ENCODE measurements at regions not wholly inside any gene's neighbourhood (a gene's known extent, or its start where the extent isn't known, plus 50 kb on each side); places are given as distances from the start of the nearest gene placed in this dataset.
"Not testable (repeated sequence)": the region's sequence is repeated elsewhere in the genome, so short reads cannot be mapped to it uniquely, and the experiment has no call there.

DNA sequence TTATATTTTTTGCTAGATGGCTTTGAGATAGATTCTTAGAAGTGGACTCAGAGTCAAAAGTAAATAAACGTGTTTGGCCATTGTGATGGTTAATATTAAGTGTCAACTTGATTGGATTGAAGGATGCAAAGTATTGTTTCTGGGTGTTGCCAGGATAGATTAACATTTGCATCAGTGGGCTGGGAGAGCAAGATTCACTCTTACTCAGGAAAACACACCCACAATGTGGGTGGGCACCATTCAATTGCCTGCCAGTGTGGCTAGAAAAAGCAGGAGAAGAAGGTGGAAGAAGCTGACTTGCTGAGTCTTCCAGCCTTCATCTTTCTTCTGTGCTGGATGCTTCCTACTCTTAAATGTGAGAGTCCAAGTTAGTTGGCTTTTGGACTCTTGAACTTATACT, 368.4 kb upstream of the TSPY2 start:
- not testable (repeated sequence) for H3K27ac ChIP-seq (ENCODE audit: low read depth, low read length); H3K27ac Mint-ChIP-seq; H3K9me3 Mint-ChIP-seq; H3K36me3 Mint-ChIP-seq (ENCODE audit: low read depth); H3K27me3 Mint-ChIP-seq (ENCODE audit: insufficient read depth); H3K4me3 ChIP-seq (ENCODE audit: low read length); H3K4me3 Mint-ChIP-seq; H3K4me1 Mint-ChIP-seq; DNase-seq; H3K27me3 ChIP-seq (ENCODE audit: control insufficient read depth, insufficient read depth, low read length, poor library complexity, severe bottlenecking); H3K9ac ChIP-seq (ENCODE audit: extremely low read depth, low read length, poor library complexity, severe bottlenecking); H3K9me3 ChIP-seq (ENCODE audit: control insufficient read depth, low read length); H3K4me1 ChIP-seq (ENCODE audit: control insufficient read depth, insufficient read depth, low read length); H3K36me3 ChIP-seq (ENCODE audit: control insufficient read depth, insufficient read depth, low read length)
- WGBS, 2 experiments (ENCODE audit: insufficient coverage in 1 of 2, insufficient read length in 1 of 2) = no CpG with 5 or more reads among the region's 1 CpG

DNA sequence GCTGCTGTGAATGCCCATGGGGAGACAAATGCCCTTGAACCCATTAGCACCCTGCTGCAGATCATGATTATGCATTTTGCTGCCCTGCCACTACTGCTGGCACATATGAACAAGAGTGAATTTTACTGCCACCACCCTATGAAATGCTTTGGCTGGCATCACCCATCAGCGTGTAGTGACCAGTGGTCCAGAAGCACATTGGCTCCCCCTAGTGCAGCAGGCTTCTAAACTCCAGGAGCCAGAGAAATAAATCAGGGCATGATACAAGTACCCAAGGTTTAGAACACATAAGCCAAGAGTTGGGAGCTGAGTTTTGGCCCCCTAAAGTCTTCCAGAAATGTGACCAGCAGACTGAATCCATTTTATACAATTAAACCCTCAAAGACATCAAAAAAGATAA, 355.4 kb upstream of the TSPY2 start:
- not testable (repeated sequence) for H3K9me3 ChIP-seq (ENCODE audit: control insufficient read depth, low read length); H3K27me3 ChIP-seq (ENCODE audit: control insufficient read depth, insufficient read depth, low read length, poor library complexity, severe bottlenecking); H3K36me3 Mint-ChIP-seq (ENCODE audit: low read depth); H3K4me3 Mint-ChIP-seq; H3K4me3 ChIP-seq (ENCODE audit: low read length); H3K36me3 ChIP-seq (ENCODE audit: control insufficient read depth, insufficient read depth, low read length); H3K27me3 Mint-ChIP-seq (ENCODE audit: insufficient read depth); DNase-seq; H3K27ac Mint-ChIP-seq; H3K4me1 ChIP-seq (ENCODE audit: control insufficient read depth, insufficient read depth, low read length); H3K4me1 Mint-ChIP-seq; H3K9ac ChIP-seq (ENCODE audit: extremely low read depth, low read length, poor library complexity, severe bottlenecking); H3K9me3 Mint-ChIP-seq; H3K27ac ChIP-seq (ENCODE audit: low read depth, low read length)
- 67% methylated on average over 1 of the region's 1 CpG; no CpG with 5 or more reads in 1 of the 2 experiments for WGBS, 2 experiments (ENCODE audit: insufficient coverage in 1 of 2, insufficient read length in 1 of 2)

DNA sequence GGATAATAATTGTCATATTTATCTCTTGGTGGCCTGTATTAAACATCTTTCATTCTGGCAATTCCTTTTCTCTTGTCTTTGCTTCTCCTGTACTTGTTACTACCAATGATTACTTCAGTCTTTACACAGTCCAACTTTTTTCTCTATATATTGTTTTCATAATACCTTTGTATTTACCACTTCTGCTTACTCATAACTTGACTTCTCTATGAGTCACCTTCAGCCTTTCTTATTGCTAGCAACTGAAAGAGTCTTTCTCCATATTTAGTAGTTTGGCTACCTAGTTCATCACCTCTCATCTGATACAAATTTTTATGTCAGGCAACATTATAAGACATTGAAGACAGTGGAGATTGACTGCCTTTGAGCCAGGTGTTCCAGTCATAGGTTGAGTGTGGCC, 349.3 kb upstream of the TSPY2 start:
- not testable (repeated sequence) for H3K27ac ChIP-seq (ENCODE audit: low read depth, low read length); H3K9ac ChIP-seq (ENCODE audit: extremely low read depth, low read length, poor library complexity, severe bottlenecking); H3K4me3 Mint-ChIP-seq; H3K4me3 ChIP-seq (ENCODE audit: low read length); H3K9me3 ChIP-seq (ENCODE audit: control insufficient read depth, low read length); H3K4me1 Mint-ChIP-seq; H3K36me3 Mint-ChIP-seq (ENCODE audit: low read depth); H3K27ac Mint-ChIP-seq; H3K27me3 Mint-ChIP-seq (ENCODE audit: insufficient read depth); H3K36me3 ChIP-seq (ENCODE audit: control insufficient read depth, insufficient read depth, low read length); DNase-seq; H3K4me1 ChIP-seq (ENCODE audit: control insufficient read depth, insufficient read depth, low read length); H3K9me3 Mint-ChIP-seq; H3K27me3 ChIP-seq (ENCODE audit: control insufficient read depth, insufficient read depth, low read length, poor library complexity, severe bottlenecking)

DNA sequence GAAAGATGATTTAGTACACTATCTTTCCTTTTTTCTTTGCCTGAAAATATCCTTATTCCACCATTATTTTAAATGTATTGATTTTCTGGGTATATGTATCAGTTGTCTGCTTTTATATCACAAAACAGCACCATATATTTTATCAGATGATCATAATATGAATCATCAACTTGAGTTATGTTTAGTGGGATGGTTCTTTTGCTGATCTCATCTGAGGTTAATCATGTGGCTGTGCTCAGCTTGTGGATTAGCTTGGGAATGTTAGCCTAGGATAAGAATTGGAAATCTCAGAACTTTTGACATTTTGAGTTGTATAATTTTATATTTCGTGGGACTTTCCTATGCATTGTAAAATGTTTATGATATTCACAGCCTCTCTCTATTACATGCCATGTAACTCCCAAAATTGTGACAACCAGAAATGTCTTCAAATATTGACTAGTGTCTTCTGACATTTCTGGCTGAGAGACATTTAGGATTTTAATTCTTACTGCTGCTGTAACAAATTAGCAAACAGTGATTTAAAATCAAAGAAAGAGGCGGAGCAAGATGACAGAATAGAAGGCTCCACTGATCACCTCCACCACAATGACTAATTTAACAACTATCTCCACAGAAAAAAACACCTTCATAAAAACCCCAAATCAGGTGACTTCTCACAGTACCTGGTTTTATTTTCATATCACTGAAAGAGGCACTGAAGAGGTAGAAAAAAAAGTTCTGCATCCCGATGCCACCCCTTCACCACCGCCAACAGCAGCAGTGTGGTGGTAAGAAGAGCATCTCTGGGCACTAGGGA, 337.1 kb upstream of the TSPY2 start:
- no CpG with 5 or more reads among the region's 4 CpGs for WGBS, 2 experiments (ENCODE audit: insufficient coverage in 1 of 2, insufficient read length in 1 of 2)
- H3K36me3 ChIP-seq (ENCODE audit: control insufficient read depth, insufficient read depth, low read length); H3K9ac ChIP-seq (ENCODE audit: extremely low read depth, low read length, poor library complexity, severe bottlenecking); H3K4me1 ChIP-seq (ENCODE audit: control insufficient read depth, insufficient read depth, low read length); H3K36me3 Mint-ChIP-seq (ENCODE audit: low read depth); H3K27me3 ChIP-seq (ENCODE audit: control insufficient read depth, insufficient read depth, low read length, poor library complexity, severe bottlenecking); H3K4me1 Mint-ChIP-seq; H3K27ac ChIP-seq (ENCODE audit: low read depth, low read length); H3K9me3 Mint-ChIP-seq; H3K4me3 Mint-ChIP-seq; H3K4me3 ChIP-seq (ENCODE audit: low read length); H3K27ac Mint-ChIP-seq; H3K27me3 Mint-ChIP-seq (ENCODE audit: insufficient read depth); H3K9me3 ChIP-seq (ENCODE audit: control insufficient read depth, low read length): not testable (repeated sequence)
- DNase-seq = peak; percentile 1

DNA sequence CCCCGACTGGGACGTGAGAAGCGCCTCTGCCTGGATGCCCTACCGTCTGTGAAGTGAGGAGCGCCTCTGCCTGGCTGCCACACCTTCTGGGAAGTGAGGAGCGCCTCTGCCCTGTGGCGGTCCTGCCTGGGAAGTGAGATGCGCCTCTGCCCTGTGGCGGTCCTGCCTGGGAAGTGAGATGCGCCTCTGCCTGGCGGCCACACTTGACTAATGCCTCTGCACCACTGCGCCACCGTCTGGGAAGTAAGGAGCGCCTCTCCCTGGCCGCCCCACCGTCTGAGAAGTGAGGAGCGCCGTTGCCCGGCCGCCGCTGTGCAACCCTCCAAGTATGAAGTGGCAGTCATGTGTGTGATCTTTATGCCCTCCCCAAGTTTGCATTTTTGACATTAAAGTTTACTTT, 307.6 kb upstream of the TSPY2 start:
- H3K27ac Mint-ChIP-seq; H3K4me1 Mint-ChIP-seq; H3K36me3 ChIP-seq (ENCODE audit: control insufficient read depth, insufficient read depth, low read length); H3K4me1 ChIP-seq (ENCODE audit: control insufficient read depth, insufficient read depth, low read length); H3K36me3 Mint-ChIP-seq (ENCODE audit: low read depth); H3K27me3 ChIP-seq (ENCODE audit: control insufficient read depth, insufficient read depth, low read length, poor library complexity, severe bottlenecking); H3K27me3 Mint-ChIP-seq (ENCODE audit: insufficient read depth); H3K4me3 ChIP-seq (ENCODE audit: low read length); H3K27ac ChIP-seq (ENCODE audit: low read depth, low read length); H3K9me3 ChIP-seq (ENCODE audit: control insufficient read depth, low read length); H3K9me3 Mint-ChIP-seq; H3K9ac ChIP-seq (ENCODE audit: extremely low read depth, low read length, poor library complexity, severe bottlenecking); H3K4me3 Mint-ChIP-seq; DNase-seq: not testable (repeated sequence)
- WGBS, 2 experiments (ENCODE audit: insufficient coverage in 1 of 2, insufficient read length in 1 of 2) = 95% methylated on average over 9 of the region's 21 CpGs; no CpG with 5 or more reads in 1 of the 2 experiments

DNA sequence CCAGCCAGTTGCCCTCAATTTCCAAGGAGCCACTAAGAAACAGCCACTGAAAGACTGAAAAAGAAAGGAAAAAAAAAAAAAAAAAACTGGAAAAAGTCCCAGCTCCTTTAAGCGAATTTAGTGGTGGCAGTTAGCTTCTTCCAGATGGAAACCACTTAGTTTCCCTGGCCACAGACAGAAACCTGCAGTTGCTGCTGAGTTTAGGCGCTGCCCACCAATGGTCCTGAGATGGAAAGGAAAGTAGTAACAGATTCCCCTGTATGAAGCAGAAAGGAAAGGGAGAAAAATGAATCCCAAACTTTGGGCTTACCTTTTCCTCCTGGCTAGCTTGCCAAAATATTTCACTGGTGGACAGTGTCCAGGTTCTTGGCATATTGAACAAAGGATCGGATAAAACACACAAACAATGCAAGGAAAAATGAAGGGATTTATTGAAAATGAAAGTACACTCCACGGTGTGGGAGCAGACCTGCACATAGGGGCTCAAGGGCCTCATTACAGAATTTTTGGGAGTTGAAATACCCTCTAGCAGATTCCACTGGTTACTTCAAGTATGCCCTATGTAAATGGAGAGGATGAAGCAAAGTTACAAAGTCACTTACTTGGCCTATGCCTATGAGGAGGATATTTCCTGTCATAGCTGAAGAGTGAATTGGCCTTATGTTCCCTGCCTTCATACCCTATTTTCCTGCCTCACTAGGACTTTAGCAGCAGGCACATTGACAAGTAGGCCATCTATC, 299.5 kb upstream of the TSPY2 start:
- H3K4me1 Mint-ChIP-seq; H3K27ac Mint-ChIP-seq; DNase-seq; H3K4me3 ChIP-seq (ENCODE audit: low read length); H3K36me3 ChIP-seq (ENCODE audit: control insufficient read depth, insufficient read depth, low read length); H3K27me3 Mint-ChIP-seq (ENCODE audit: insufficient read depth); H3K27me3 ChIP-seq (ENCODE audit: control insufficient read depth, insufficient read depth, low read length, poor library complexity, severe bottlenecking); H3K27ac ChIP-seq (ENCODE audit: low read depth, low read length); H3K9me3 Mint-ChIP-seq; H3K9me3 ChIP-seq (ENCODE audit: control insufficient read depth, low read length); H3K4me3 Mint-ChIP-seq; H3K36me3 Mint-ChIP-seq (ENCODE audit: low read depth); H3K9ac ChIP-seq (ENCODE audit: extremely low read depth, low read length, poor library complexity, severe bottlenecking); H3K4me1 ChIP-seq (ENCODE audit: control insufficient read depth, insufficient read depth, low read length): not testable (repeated sequence)
- 92% methylated on average over 4 of the region's 4 CpGs; no CpG with 5 or more reads in 1 of the 2 experiments for WGBS, 2 experiments (ENCODE audit: insufficient coverage in 1 of 2, insufficient read length in 1 of 2)

DNA sequence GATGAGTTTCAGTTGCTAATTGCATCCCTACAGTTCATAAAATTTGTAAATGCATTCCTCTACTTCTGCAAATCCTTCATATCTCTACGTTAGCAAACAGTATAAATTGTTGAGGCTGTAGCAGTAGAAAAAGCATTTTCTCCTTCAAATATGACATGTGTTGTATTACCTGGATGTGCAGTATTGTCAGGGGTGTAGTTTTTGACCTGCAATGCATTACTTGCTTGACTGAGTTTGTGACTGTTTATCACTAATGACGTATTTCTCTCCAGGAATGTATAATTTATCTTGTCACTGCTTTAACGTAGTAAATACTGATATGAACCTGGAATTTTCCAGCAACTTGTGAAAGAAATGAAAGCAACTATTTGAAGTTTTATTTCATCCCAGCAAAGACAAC, 279.0 kb upstream of the TSPY2 start:
- H3K9me3 Mint-ChIP-seq; H3K36me3 Mint-ChIP-seq (ENCODE audit: low read depth); H3K4me1 Mint-ChIP-seq; H3K27me3 Mint-ChIP-seq (ENCODE audit: insufficient read depth); H3K27ac ChIP-seq (ENCODE audit: low read depth, low read length); H3K4me1 ChIP-seq (ENCODE audit: control insufficient read depth, insufficient read depth, low read length); H3K9ac ChIP-seq (ENCODE audit: extremely low read depth, low read length, poor library complexity, severe bottlenecking); H3K9me3 ChIP-seq (ENCODE audit: control insufficient read depth, low read length); H3K27me3 ChIP-seq (ENCODE audit: control insufficient read depth, insufficient read depth, low read length, poor library complexity, severe bottlenecking); H3K36me3 ChIP-seq (ENCODE audit: control insufficient read depth, insufficient read depth, low read length); H3K4me3 Mint-ChIP-seq; H3K27ac Mint-ChIP-seq; H3K4me3 ChIP-seq (ENCODE audit: low read length); DNase-seq: not testable (repeated sequence)
- 80% methylated on average over 1 of the region's 3 CpGs; no CpG with 5 or more reads in 1 of the 2 experiments for WGBS, 2 experiments (ENCODE audit: insufficient coverage in 1 of 2, insufficient read length in 1 of 2)
